ENCODE measurements at regions not wholly inside any gene's neighbourhood (a gene's known extent, or its start where the extent isn't known, plus 50 kb on each side); places are given as distances from the start of the nearest gene placed in this dataset.

- in situ Hi-C loops (cut with HindIII; ENCODE audit: low sequenced_read_pairs), result no loop called here
- TF ChIP-seq CTCF (IDR thresholded peaks at IDR 0.05; ENCODE audit: low read depth, low read length, missing control alignments), result no peak
- no peak for DNase-seq (ENCODE audit: low read depth)
These were observed 187.3 kb upstream of the EGLN3 start for GRCh38 chr14:34138175-34138574.

GRCh38 chr14:34137001-34137745 lies 186.3 kb upstream of the EGLN3 start:
- in situ Hi-C loops (cut with HindIII; ENCODE audit: low sequenced_read_pairs), result no loop called here
- no peak for DNase-seq (ENCODE audit: low read depth)
- no peak overlapping the region for H3K4me3 ChIP-seq (ENCODE audit: low read depth, low read length)
- TF ChIP-seq CTCF (IDR thresholded peaks at IDR 0.05; ENCODE audit: low read depth, low read length, missing control alignments), result no peak

More at GRCh38 chr14:34138175-34138574, 187.3 kb upstream of the EGLN3 start:
- H3K4me3 ChIP-seq (ENCODE audit: low read depth, low read length), result no peak overlapping the region

DNA sequence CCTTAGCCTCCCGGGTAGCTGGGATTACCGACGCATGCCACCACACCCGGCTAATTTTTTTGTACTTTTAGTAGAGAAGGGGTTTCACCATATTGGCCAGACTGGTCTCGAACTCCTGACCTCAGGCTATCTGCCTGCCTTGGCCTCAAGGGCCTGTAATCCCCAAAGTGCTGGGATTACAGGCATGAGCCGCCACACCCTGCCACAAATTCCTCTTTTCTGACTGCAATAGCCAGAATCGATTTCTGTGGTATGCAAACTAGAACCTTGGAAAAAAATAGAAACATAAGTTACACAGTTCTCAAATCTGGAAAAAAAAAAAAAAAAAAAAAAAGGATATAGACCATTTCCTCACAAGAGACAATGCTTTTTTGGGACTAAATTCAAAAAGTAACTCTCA lies 184.6 kb upstream of the EGLN3 start:
- no peak overlapping the region for H3K4me3 ChIP-seq (ENCODE audit: low read depth, low read length)
- no peak for TF ChIP-seq CTCF (IDR thresholded peaks at IDR 0.05; ENCODE audit: low read depth, low read length, missing control alignments)
- in situ Hi-C loops (cut with HindIII; ENCODE audit: low sequenced_read_pairs), result no loop called here
- no peak for DNase-seq (ENCODE audit: low read depth)

GRCh38 chr14:34134484-34134883 lies 183.6 kb upstream of the EGLN3 start:
- in situ Hi-C loops (cut with HindIII; ENCODE audit: low sequenced_read_pairs), result no loop called here
- DNase-seq (ENCODE audit: low read depth), result no peak
- no peak for TF ChIP-seq CTCF (IDR thresholded peaks at IDR 0.05; ENCODE audit: low read depth, low read length, missing control alignments)
- H3K4me3 ChIP-seq (ENCODE audit: low read depth, low read length), result no peak overlapping the region

DNA sequence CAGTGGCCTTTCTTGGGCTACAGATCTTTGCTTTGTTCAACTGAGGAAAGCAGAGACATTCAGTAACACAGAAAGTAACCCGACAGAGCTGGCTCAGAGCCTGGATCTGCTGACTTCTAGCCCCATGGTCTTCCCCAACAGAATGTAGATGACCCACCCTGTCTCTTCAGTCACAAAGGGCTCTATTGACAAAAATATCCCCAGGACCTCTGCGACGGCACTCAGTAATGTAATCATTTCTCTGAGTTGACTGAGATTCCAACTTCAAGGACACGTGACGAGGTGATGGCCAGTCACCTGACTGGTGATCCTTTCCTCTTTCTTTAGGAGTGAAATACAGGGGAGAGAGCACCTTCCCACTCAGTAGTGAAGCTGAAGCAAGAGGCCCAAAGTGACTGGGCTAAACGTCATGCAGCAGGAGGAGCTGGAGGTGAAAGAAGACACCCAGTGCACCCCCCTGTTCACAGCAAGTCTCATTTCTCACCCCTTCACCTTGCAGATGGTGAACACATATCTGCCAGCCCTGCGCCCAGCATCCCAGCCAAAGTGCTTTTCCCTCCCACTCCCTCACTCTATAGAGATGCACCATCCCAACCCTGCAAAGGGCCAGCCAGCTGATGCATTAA lies 179.2 kb upstream of the EGLN3 start:
- DNase-seq (ENCODE audit: low read depth), result no peak
- in situ Hi-C loops (cut with HindIII; ENCODE audit: low sequenced_read_pairs), result no loop called here
- no peak overlapping the region for H3K4me3 ChIP-seq (ENCODE audit: low read depth, low read length)
- no peak for TF ChIP-seq CTCF (IDR thresholded peaks at IDR 0.05; ENCODE audit: low read depth, low read length, missing control alignments)

DNA sequence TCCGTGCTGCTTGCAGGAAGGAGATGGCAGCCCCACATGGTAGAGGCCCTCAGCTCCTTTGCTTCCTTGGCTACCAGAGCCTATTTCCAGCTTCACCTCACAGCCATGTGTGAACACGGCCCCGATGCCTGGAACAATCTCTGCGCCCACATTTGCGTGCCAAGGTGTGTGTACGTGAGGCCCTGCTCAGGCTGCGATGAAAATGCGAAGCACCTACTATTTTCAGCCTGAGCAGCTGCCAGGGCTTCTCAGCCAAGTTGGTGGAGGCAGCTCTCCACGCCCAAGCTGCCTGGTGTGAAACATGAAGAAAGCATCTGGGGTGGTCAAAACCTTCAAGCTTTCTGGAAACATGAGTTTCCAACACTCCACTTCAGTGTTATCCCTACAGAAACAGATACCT lies 177.8 kb upstream of the EGLN3 start:
- in situ Hi-C loops (cut with HindIII; ENCODE audit: low sequenced_read_pairs), result no loop called here
- DNase-seq (ENCODE audit: low read depth), result no peak
- TF ChIP-seq CTCF (IDR thresholded peaks at IDR 0.05; ENCODE audit: low read depth, low read length, missing control alignments), result no peak
- H3K4me3 ChIP-seq (ENCODE audit: low read depth, low read length), result no peak overlapping the region
